ENCODE measurements at regions not wholly inside any gene's neighbourhood (a gene's known extent, or its start where the extent isn't known, plus 50 kb on each side); places are given as distances from the start of the nearest gene placed in this dataset.

DNA sequence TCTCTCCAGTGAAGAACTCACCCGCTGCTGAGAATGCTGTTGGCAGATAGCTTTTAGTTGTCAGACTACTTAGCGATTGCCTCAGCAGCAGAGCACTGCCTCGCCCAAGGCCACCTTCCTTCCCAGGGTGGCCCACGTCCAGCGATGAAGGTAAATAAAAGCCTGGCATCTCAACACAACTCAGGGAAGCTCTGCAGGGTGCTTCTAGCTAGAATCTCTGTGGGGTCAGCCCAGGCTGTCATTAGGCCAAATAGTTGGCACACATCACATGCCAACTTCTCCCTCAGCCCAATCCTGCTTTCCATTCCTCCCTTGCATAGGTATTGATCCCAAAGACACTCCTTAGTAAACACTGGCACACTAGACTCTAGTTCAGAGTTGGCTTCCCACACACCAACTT lies 368.1 kb upstream of the TMTC1 start:
- WGBS, 2 experiments (ENCODE audit: extremely low coverage in 2 of 2, insufficient read length in 1 of 2), result 60% methylated on average over 1 of the region's 5 CpGs; no CpG with 5 or more reads in 1 of the 2 experiments

More for the DNA sequence above, 368.1 kb upstream of the TMTC1 start:
- H3K4me1 ChIP-seq (ENCODE audit: control insufficient read depth, insufficient read depth, low read length), result no peaks in the 10 kb centered on the region
- no peak overlapping the region for H3K9ac ChIP-seq (ENCODE audit: low read depth, low read length)
- H3K79me1 ChIP-seq (ENCODE audit: low read depth in 1 of 2, low read length in 2 of 2), result no peaks in the 10 kb centered on the region
- no peaks in the 10 kb centered on the region for H3K9me1 ChIP-seq (ENCODE audit: insufficient read depth, low read length)
- POLR2A ChIA-PET (ENCODE audit: unreplicated experiment), result no interaction called here
- CTCF ChIA-PET, result no interaction called here
- no peak for TF ChIP-seq MAFK (IDR thresholded peaks at IDR 0.05; ENCODE audit: low read depth, low read length)
- TF ChIP-seq CHD1 (IDR thresholded peaks at IDR 0.05; ENCODE audit: low read depth, low read length), result no peak
- TF ChIP-seq FOS (IDR thresholded peaks at IDR 0.05; ENCODE audit: low read depth, low read length), result no peak
- TF ChIP-seq MAZ (IDR thresholded peaks at IDR 0.05; ENCODE audit: borderline replicate concordance, low read depth, low read length), result no peak
- TF ChIP-seq CTCF (conservative IDR thresholded peaks at IDR 0.05; ENCODE audit: low read depth, low read length), result no peak
- TF ChIP-seq NFE2L2 (IDR thresholded peaks at IDR 0.05; ENCODE audit: low read depth, low read length), result no peak
- TF ChIP-seq, protein P1, sequence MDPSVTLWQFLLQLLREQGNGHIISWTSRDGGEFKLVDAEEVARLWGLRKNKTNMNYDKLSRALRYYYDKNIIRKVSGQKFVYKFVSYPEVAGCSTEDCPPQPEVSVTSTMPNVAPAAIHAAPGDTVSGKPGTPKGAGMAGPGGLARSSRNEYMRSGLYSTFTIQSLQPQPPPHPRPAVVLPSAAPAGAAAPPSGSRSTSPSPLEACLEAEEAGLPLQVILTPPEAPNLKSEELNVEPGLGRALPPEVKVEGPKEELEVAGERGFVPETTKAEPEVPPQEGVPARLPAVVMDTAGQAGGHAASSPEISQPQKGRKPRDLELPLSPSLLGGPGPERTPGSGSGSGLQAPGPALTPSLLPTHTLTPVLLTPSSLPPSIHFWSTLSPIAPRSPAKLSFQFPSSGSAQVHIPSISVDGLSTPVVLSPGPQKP (IDR thresholded peaks at IDR 0.05; ENCODE audit: borderline replicate concordance, low read depth, low read length), result no peak
- TF ChIP-seq SMC3 (IDR thresholded peaks at IDR 0.05; ENCODE audit: low read depth, low read length), result no peak
- no peak for TF ChIP-seq MXI1 (IDR thresholded peaks at IDR 0.05; ENCODE audit: borderline replicate concordance, low read depth, low read length)
- TF ChIP-seq BHLHE40 (IDR thresholded peaks at IDR 0.05; ENCODE audit: low read depth, low read length), result no peak
- no peak for TF ChIP-seq POLR2A (IDR thresholded peaks at IDR 0.05; ENCODE audit: low read depth, low read length)
- TF ChIP-seq RAD21 (IDR thresholded peaks at IDR 0.05; ENCODE audit: low read length), result no peak
- TF ChIP-seq CEBPB (IDR thresholded peaks at IDR 0.05; ENCODE audit: low read depth, low read length), result no peak
- TF ChIP-seq USF2 (IDR thresholded peaks at IDR 0.05; ENCODE audit: low read depth, low read length), result no peak
- TF ChIP-seq RCOR1 (IDR thresholded peaks at IDR 0.05; ENCODE audit: insufficient replicate concordance, low read length), result no peak
- no peak for TF ChIP-seq RFX5 (IDR thresholded peaks at IDR 0.05; ENCODE audit: low read depth, low read length)
- no peak overlapping the region for H2BK120ac ChIP-seq (ENCODE audit: low read depth, low read length)
- no peak overlapping the region for H2BK5ac ChIP-seq (ENCODE audit: low read depth, low read length, poor library complexity, severe bottlenecking)
- DNase-seq (no peak), ATAC-seq (ENCODE audit: low read depth) (no peak)
- H4K20me1 ChIP-seq (ENCODE audit: insufficient read depth, low read length), result no peaks in the 10 kb centered on the region
- no peak overlapping the region for H3K4me2 ChIP-seq (ENCODE audit: low read depth, low read length)
- H2AK9ac ChIP-seq (replicated peaks; ENCODE audit: low read depth, low read length, poor library complexity), result no peak overlapping the region
- H3K27ac ChIP-seq (ENCODE audit: insufficient read depth, low read length), result no peak overlapping the region
- H3K9me3 ChIP-seq (ENCODE audit: control insufficient read depth, insufficient read depth, low read length), result peaks cover 2% of the 10 kb centered on the region; the same call in 1 of the 2 replicates
- no peaks in the 10 kb centered on the region for H3K27me3 ChIP-seq (ENCODE audit: control insufficient read depth, insufficient read depth, low read length)
- no peak overlapping the region for H4K5ac ChIP-seq (ENCODE audit: low read depth, low read length)
- no peak overlapping the region for H4K91ac ChIP-seq (ENCODE audit: insufficient read depth, low read depth, low read length)
- no peak overlapping the region for H3K23ac ChIP-seq (ENCODE audit: low read depth, low read length)
- no peak overlapping the region for H4K8ac ChIP-seq (ENCODE audit: low read depth in 2 of 2, low read length in 2 of 2)
- dilution Hi-C loops (cut with HindIII; ENCODE audit: low sequenced_read_pairs, unreplicated experiment) (no loop called here), intact Hi-C loops (cut with micrococcal nuclease) (no loop called here), in situ Hi-C loops (cut with MboI; ENCODE audit: low sequenced_read_pairs) (no loop called here)
- no peaks in the 10 kb centered on the region for H3K36me3 ChIP-seq (ENCODE audit: control insufficient read depth, insufficient read depth, low read length)
- no peak overlapping the region for H2AK5ac ChIP-seq (ENCODE audit: low read depth, low read length)
- no peak overlapping the region for H3K18ac ChIP-seq (ENCODE audit: low read depth, low read length)
- no peak overlapping the region for H2BK20ac ChIP-seq (ENCODE audit: low read depth, low read length)
- no peak overlapping the region for H3K56ac ChIP-seq (ENCODE audit: extremely low read depth, insufficient read depth, low read length)
- H3K14ac ChIP-seq (replicated peaks; ENCODE audit: low read depth, low read length), result no peak overlapping the region
- no TSS peak for BruUV-seq (replicated peaks)
- H3K4me3 ChIP-seq (ENCODE audit: insufficient read depth, low read depth, low read length), result no peak overlapping the region
- no peak overlapping the region for H3K4ac ChIP-seq (ENCODE audit: low read depth, low read length)
- no peak overlapping the region for H2BK15ac ChIP-seq (ENCODE audit: low read depth, low read length)
- no peak overlapping the region for H2AFZ ChIP-seq (replicated peaks; ENCODE audit: low read length, poor library complexity)
